ENCODE measurements at regions not wholly inside any gene's neighbourhood (a gene's known extent, or its start where the extent isn't known, plus 50 kb on each side); places are given as distances from the start of the nearest gene placed in this dataset.

- TF ChIP-seq CTCF (IDR thresholded peaks at IDR 0.05) (no peak), POLR2A (IDR thresholded peaks at IDR 0.05) (no peak)
These were observed 75.3 kb downstream of the INHBB start for GRCh38 chr2:120421126-120421829.
